GM21723 (cell line): ENCODE measurements at regions not wholly inside any gene's neighbourhood (a gene's known extent, or its start where the extent isn't known, plus 50 kb on each side); places are given as distances from the start of the nearest gene placed in this dataset.
"Not testable (repeated sequence)": the region's sequence is repeated elsewhere in the genome, so short reads cannot be mapped to it uniquely, and the experiment has no call there.

Source experiments
- ATAC-seq: cut with Tn5 transposase; IDR thresholded peaks from one replicate; pipeline ENCODE4 v1.9.1; 2021; ENCODE audit warnings: mild to moderate bottlenecking, moderate library complexity; ENCODE audit not compliant: unreplicated experiment

GRCh38 chr2:89831641-89832498 lies 1140.4 kb downstream of the RPIA start:
- ATAC-seq = no peak

GRCh38 chr2:89833116-89833779 lies 1141.8 kb downstream of the RPIA start:
- ATAC-seq = peak; percentile 57

GRCh38 chr2:89833780-89834117 lies 1142.3 kb downstream of the RPIA start:
- ATAC-seq = no peak

DNA sequence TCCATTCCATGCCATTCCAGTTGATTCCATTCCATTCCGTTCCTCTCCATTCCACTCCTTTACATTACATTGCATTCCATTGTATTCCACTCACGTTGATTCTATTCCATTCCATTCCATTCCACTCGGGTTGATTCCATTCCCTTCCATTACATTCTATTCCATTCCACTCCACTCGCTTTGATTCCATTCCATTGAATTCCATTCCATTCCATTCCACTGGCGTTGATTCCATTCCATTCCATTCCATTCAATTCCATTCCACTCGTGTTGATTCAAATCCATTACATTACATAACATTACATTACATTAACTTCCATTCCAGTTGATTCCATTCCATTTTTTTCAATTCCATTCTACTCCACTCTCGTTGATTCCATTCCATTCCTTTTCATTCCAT lies 1142.8 kb downstream of the RPIA start:
- ATAC-seq = no peak

GRCh38 chr2:89836326-89836725 lies 1144.9 kb downstream of the RPIA start:
- ATAC-seq = peak; percentile 36

- no peak for ATAC-seq
Measured at GRCh38 chr2:89837962-89838625, 1146.6 kb downstream of the RPIA start.

- ATAC-seq = not testable (repeated sequence)
Measured at GRCh38 chr2:89840175-89840574, 1148.7 kb downstream of the RPIA start.

DNA sequence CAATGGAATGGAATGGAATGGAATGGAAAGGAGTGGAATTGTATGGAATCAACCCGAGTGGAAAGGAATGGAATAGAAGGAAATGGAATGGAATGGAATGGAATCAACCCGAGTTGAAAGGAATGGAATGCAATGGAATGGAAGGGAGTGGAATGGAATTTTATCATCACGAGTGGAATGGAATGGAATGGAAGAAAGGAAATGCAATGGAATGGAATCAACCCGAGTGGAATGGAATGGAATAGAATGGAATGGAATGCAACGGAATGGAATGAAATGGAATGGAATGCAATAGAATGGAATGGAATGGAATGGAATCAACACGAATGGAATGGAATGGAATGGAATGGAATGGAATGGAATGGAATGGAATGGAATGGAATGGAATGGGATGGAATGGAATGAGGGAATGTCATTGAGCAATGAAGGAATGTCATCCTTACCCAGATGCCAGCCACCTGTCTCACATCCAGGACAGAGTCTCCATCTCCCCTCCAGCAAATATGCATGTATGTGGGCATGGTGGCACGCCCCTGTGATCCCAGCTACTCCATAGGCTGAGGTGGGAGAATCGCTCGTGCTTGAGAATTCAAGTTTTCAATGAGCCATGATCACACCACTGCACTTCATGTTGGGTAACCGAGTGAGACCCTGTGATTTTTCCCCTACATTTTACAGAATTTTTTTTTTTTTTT lies 1149.5 kb downstream of the RPIA start:
- not testable (repeated sequence) for ATAC-seq

- no peak for ATAC-seq
Measured at GRCh38 chr2:89841476-89841840, 1150.0 kb downstream of the RPIA start.

- no peak for ATAC-seq
Measured at GRCh38 chr2:89842180-89842908, 1150.9 kb downstream of the RPIA start.

- no peak for ATAC-seq
Measured at GRCh38 chr2:89844221-89844943, 1152.9 kb downstream of the RPIA start.

DNA sequence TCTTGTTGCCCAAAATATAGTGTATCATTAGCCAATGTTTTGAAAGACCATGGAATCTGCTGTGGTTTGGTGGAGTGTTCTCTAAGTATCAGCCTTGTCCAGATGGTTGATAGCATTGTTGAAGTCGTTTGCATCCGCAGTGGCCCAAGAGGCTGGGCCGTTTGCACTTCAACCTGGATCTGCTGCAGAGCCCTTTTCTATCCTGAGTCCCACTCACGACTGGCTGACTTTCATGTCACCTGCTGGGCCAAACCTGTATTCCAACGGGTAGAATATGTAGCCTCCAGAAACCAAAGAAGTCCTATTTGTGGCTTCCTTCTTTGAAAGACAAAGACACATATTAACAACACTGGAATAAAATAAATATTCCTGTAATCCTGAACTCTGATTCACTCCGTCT lies 1154.1 kb downstream of the RPIA start:
- no peak for ATAC-seq

- ATAC-seq = no peak
Measured at GRCh38 chr2:89848114-89848513, 1156.6 kb downstream of the RPIA start.

DNA sequence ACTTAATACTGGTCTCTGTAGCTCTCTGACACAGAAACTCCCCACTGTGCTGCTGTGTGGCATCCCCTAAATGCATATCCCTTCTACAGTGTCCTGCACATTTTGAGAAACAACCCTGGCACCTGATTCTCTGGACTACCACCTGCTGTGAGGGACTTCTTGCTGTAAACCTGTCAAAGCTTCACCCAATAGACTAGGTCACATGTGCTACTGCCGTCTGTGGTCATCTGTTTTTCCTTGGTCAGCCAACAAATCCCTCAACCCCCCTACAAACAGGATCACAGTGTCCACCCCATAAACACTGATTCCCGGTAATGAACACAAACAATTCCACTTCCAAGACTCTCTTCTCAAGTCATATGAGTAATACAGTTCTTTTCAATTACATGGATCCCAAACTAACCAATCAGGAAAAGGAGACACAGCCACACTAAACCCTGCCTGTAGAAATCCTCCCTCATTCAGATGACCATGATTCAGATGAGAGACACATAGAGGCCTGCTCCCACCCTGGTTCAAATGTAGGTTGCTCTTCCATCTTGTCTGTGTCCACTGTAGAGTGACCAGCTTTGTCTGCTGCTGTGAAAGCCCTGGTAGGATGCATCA lies 1157.4 kb downstream of the RPIA start:
- no peak for ATAC-seq

GRCh38 chr2:89849731-89850130 lies 1158.3 kb downstream of the RPIA start:
- no peak for ATAC-seq

GRCh38 chr2:89850481-89850880 lies 1159.0 kb downstream of the RPIA start:
- no peak for ATAC-seq

DNA sequence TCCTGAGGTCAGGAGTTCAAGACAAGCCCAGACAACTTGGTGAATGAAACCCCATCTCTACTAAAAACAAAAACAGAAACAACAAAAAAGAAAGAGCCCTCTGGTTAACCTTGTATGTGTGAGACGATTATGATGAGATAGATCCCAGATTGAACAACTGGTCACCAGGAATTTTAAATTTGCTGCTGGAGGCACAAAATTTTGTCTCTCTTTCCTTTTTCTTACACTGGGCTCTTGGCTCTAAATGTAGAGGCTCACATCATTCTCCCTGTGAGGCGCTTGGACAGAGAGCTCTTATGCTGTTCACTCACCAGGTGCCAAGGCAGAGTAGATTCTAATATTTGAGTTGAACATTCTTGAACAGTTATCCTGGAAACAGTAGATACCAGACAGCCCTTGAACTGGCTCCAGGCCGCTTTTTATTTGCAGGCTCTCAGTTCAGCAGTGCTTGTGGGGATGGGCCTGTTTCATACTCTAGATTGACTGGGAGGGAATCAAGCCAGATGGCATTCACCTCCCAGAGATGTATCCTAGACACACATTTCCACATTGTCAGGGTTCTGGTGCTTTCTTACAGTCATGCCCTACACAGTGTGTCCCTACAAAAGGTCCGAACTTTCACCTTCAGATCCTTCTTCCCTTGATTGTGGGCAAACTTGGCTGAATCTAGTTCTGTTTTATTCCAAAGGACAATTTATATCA lies 1159.6 kb downstream of the RPIA start:
- no peak for ATAC-seq

DNA sequence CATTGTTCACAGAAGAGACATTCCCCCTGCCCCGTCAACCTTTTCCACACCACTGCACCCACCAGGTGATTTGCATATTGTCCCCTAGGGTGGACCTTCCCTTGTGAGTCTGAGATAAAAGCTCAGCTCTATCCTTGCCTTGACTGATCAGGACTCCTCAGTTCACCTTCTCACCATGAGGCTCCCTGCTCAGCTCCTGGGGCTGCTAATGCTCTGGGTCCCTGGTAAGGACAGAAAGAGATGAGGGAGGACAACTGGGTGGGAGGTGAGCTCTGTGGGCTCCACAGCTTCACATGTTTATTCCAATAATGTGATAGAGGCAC lies 1160.1 kb downstream of the RPIA start:
- no peak for ATAC-seq

GRCh38 chr2:89853427-89853826 lies 1162.0 kb downstream of the RPIA start:
- ATAC-seq = not testable (repeated sequence)
